Memory B cell (primary cell): ENCODE measurements at regions not wholly inside any gene's neighbourhood (a gene's known extent, or its start where the extent isn't known, plus 50 kb on each side); places are given as distances from the start of the nearest gene placed in this dataset.
A peak's percentile ranks its signal among the peaks of the same experiment; 100 is the strongest.

Experiments
- ATAC-seq: fragments of 150-1000 bp; cut with Tn5 transposase; 2 replicates; pipeline ENCODE4 v1.10.0; 2021; ENCODE audit warnings: low read depth, mild to moderate bottlenecking, moderate library complexity
- DNase-seq, 2 donors: peaks; one replicate each; pipeline ENCODE4 v3.0.0; 2022; ENCODE audit warnings: low spot score in 2 of 2
- H3K27ac Mint-ChIP-seq: one replicate; pipeline ENCODE4 v1.8.0; 2022; ENCODE audit warnings: mild to moderate bottlenecking, moderate library complexity, mixed read lengths
- H3K27me3 Mint-ChIP-seq: one replicate; pipeline ENCODE4 v1.8.0; 2022; ENCODE audit warnings: mixed read lengths
- H3K36me3 Mint-ChIP-seq: one replicate; pipeline ENCODE4 v1.8.0; 2022; ENCODE audit warnings: mild to moderate bottlenecking, mixed read lengths
- H3K4me1 Mint-ChIP-seq: one replicate; pipeline ENCODE4 v1.8.0; 2022; ENCODE audit warnings: mixed read lengths
- H3K4me3 Mint-ChIP-seq: one replicate; pipeline ENCODE4 v1.8.0; 2022; ENCODE audit warnings: mild to moderate bottlenecking, moderate library complexity, mixed read lengths
- H3K9me3 Mint-ChIP-seq: one replicate; pipeline ENCODE4 v1.8.0; 2022; ENCODE audit warnings: mixed read lengths

- ATAC-seq (peak; percentile 34), DNase-seq (no peak)
- no peak overlapping the region for H3K4me3 Mint-ChIP-seq
- H3K9me3 Mint-ChIP-seq, result peaks cover 4% of the 10 kb centered on the region
- H3K27me3 Mint-ChIP-seq, result peaks cover 11% of the 10 kb centered on the region
- H3K36me3 Mint-ChIP-seq, result peaks cover 3% of the 10 kb centered on the region
- peaks cover 3% of the 10 kb centered on the region for H3K4me1 Mint-ChIP-seq
- no peak overlapping the region for H3K27ac Mint-ChIP-seq
These were observed 218.3 kb downstream of the ACKR3 start for GRCh38 chr2:236787885-236788284.

GRCh38 chr2:236790963-236791362 is 221.3 kb downstream of the ACKR3 start:
- DNase-seq, result no peak
- Mint-ChIP-seq H3K27me3 (peaks cover 3% of the 10 kb centered on the region), H3K9me3 (peaks cover 2% of the 10 kb centered on the region), H3K27ac (no peak overlapping the region), H3K4me3 (no peak overlapping the region), H3K4me1 (peaks cover 3% of the 10 kb centered on the region), H3K36me3 (no peaks in the 10 kb centered on the region)
- ATAC-seq, result no peak

GRCh38 chr2:236793023-236794011 is 223.7 kb downstream of the ACKR3 start:
- Mint-ChIP-seq H3K9me3 (peaks cover 2% of the 10 kb centered on the region), H3K4me3 (no peak overlapping the region), H3K4me1 (no peaks in the 10 kb centered on the region), H3K27ac (no peak overlapping the region), H3K36me3 (no peaks in the 10 kb centered on the region), H3K27me3 (peaks cover 5% of the 10 kb centered on the region)
- no peak for ATAC-seq
- no peak for DNase-seq

- no peak overlapping the region for H3K27ac Mint-ChIP-seq
- no peaks in the 10 kb centered on the region for H3K4me1 Mint-ChIP-seq
- ATAC-seq (no peak), DNase-seq (no peak)
- no peak overlapping the region for H3K4me3 Mint-ChIP-seq
- peaks cover 2% of the 10 kb centered on the region for H3K9me3 Mint-ChIP-seq
- no peaks in the 10 kb centered on the region for H3K36me3 Mint-ChIP-seq
- peaks cover 5% of the 10 kb centered on the region for H3K27me3 Mint-ChIP-seq
These were observed 224.7 kb downstream of the ACKR3 start for GRCh38 chr2:236794176-236794957.

GRCh38 chr2:236795169-236795860 is 225.7 kb downstream of the ACKR3 start:
- H3K4me1 Mint-ChIP-seq, result no peaks in the 10 kb centered on the region

GRCh38 chr2:236795861-236796219 is 226.2 kb downstream of the ACKR3 start:
- Mint-ChIP-seq H3K27me3 (peaks cover 7% of the 10 kb centered on the region), H3K4me1 (no peaks in the 10 kb centered on the region), H3K27ac (no peak overlapping the region), H3K9me3 (peaks cover 3% of the 10 kb centered on the region), H3K4me3 (no peak overlapping the region), H3K36me3 (no peaks in the 10 kb centered on the region)
- no peak for DNase-seq
- ATAC-seq, result no peak

More at GRCh38 chr2:236795169-236795860, 225.7 kb downstream of the ACKR3 start:
- H3K9me3 Mint-ChIP-seq, result peaks cover 2% of the 10 kb centered on the region
- ATAC-seq, result no peak
- no peak overlapping the region for H3K27ac Mint-ChIP-seq
- peaks cover 6% of the 10 kb centered on the region for H3K27me3 Mint-ChIP-seq
- DNase-seq, result no peak
- no peak overlapping the region for H3K4me3 Mint-ChIP-seq
- H3K36me3 Mint-ChIP-seq, result no peaks in the 10 kb centered on the region

- ATAC-seq, result no peak
- Mint-ChIP-seq H3K4me1 (no peaks in the 10 kb centered on the region), H3K9me3 (peaks cover 5% of the 10 kb centered on the region), H3K27ac (no peak overlapping the region), H3K27me3 (peaks cover 10% of the 10 kb centered on the region), H3K4me3 (no peak overlapping the region), H3K36me3 (no peaks in the 10 kb centered on the region)
- DNase-seq, result no peak
These were observed 226.6 kb downstream of the ACKR3 start for GRCh38 chr2:236796236-236796635.

GRCh38 chr2:236797411-236797810 is 227.8 kb downstream of the ACKR3 start:
- Mint-ChIP-seq H3K27ac (no peak overlapping the region), H3K27me3 (peaks cover 10% of the 10 kb centered on the region), H3K4me3 (no peak overlapping the region), H3K9me3 (peaks cover 3% of the 10 kb centered on the region), H3K36me3 (no peaks in the 10 kb centered on the region), H3K4me1 (no peaks in the 10 kb centered on the region)
- DNase-seq, result no peak
- ATAC-seq, result no peak

GRCh38 chr2:236798491-236798890 is 228.9 kb downstream of the ACKR3 start:
- DNase-seq (no peak), ATAC-seq (no peak)
- H3K27me3 Mint-ChIP-seq, result peaks cover 10% of the 10 kb centered on the region
- H3K4me1 Mint-ChIP-seq, result no peaks in the 10 kb centered on the region
- H3K4me3 Mint-ChIP-seq, result no peak overlapping the region
- H3K27ac Mint-ChIP-seq, result no peak overlapping the region
- H3K9me3 Mint-ChIP-seq, result peaks cover 3% of the 10 kb centered on the region
- H3K36me3 Mint-ChIP-seq, result no peaks in the 10 kb centered on the region

- ATAC-seq (no peak), DNase-seq (no peak)
- no peaks in the 10 kb centered on the region for H3K36me3 Mint-ChIP-seq
- peaks cover 3% of the 10 kb centered on the region for H3K9me3 Mint-ChIP-seq
- H3K27ac Mint-ChIP-seq, result no peak overlapping the region
- no peak overlapping the region for H3K4me3 Mint-ChIP-seq
- H3K27me3 Mint-ChIP-seq, result peaks cover 11% of the 10 kb centered on the region
- H3K4me1 Mint-ChIP-seq, result no peaks in the 10 kb centered on the region
These were observed 229.9 kb downstream of the ACKR3 start for GRCh38 chr2:236799391-236800026.

GRCh38 chr2:236802862-236803261 is 233.2 kb downstream of the ACKR3 start:
- Mint-ChIP-seq H3K9me3 (peaks cover 6% of the 10 kb centered on the region), H3K27me3 (peaks cover 9% of the 10 kb centered on the region), H3K4me1 (no peaks in the 10 kb centered on the region), H3K4me3 (no peak overlapping the region), H3K36me3 (no peaks in the 10 kb centered on the region), H3K27ac (no peak overlapping the region)
- no peak for DNase-seq
- ATAC-seq, result no peak

- ATAC-seq (no peak), DNase-seq (no peak)
- H3K27ac Mint-ChIP-seq, result no peak overlapping the region
- no peaks in the 10 kb centered on the region for H3K4me1 Mint-ChIP-seq
- peaks cover 9% of the 10 kb centered on the region for H3K9me3 Mint-ChIP-seq
- no peaks in the 10 kb centered on the region for H3K36me3 Mint-ChIP-seq
- no peak overlapping the region for H3K4me3 Mint-ChIP-seq
- peaks cover 7% of the 10 kb centered on the region for H3K27me3 Mint-ChIP-seq
These were observed 234.0 kb downstream of the ACKR3 start for GRCh38 chr2:236803621-236804020.

- Mint-ChIP-seq H3K36me3 (no peaks in the 10 kb centered on the region), H3K4me1 (no peaks in the 10 kb centered on the region), H3K27ac (no peak overlapping the region), H3K4me3 (no peak overlapping the region), H3K27me3 (peaks cover 5% of the 10 kb centered on the region), H3K9me3 (peaks cover 7% of the 10 kb centered on the region)
- ATAC-seq (no peak), DNase-seq (no peak)
These were observed 236.3 kb downstream of the ACKR3 start for GRCh38 chr2:236805800-236806531.
